ENCODE measurements at regions not wholly inside any gene's neighbourhood (a gene's known extent, or its start where the extent isn't known, plus 50 kb on each side); places are given as distances from the start of the nearest gene placed in this dataset.

- Histone ChIP-seq H3K27me3 (ENCODE audit: insufficient read depth, low read length) (no peaks in the 10 kb centered on the region), H3K4me3 (replicated peaks in 1 of 2; ENCODE audit: low read depth in 1 of 2, low read length in 2 of 2) (no peak overlapping the region), H3K4me1 (ENCODE audit: control insufficient read depth in 1 of 2, insufficient read depth in 2 of 2, low read length in 2 of 2) (peaks cover 0 to 4% of the 10 kb centered on the region in 2 experiments; a peak in 1 of 4 replicates), H4K20me1 (ENCODE audit: insufficient read depth) (no peaks in the 10 kb centered on the region), H3K4me2 (ENCODE audit: low read length) (no peak overlapping the region), H3K36me3 (ENCODE audit: control insufficient read depth in 1 of 2, insufficient read depth in 2 of 2, low read length in 2 of 2) (no peaks in the 10 kb centered on the region), H3K9me3 (ENCODE audit: control insufficient read depth in 1 of 2, insufficient read depth in 1 of 2, low read depth in 1 of 2, low read length in 2 of 2) (no peaks in the 10 kb centered on the region), H2AFZ (ENCODE audit: low read depth, low read length, poor library complexity, severe bottlenecking) (peak overlapping the region; percentile 54), H3K9ac (ENCODE audit: low read length) (no peak overlapping the region), H3K27ac (ENCODE audit: low read depth, low read length) (no peak overlapping the region), H3K79me2 (ENCODE audit: insufficient read depth, low read length) (no peaks in the 10 kb centered on the region), H3K9me2 (ENCODE audit: insufficient read depth) (no peaks in the 10 kb centered on the region)
- intact Hi-C loops (cut with micrococcal nuclease), result no loop called here
- ChIA-PET CTCF (no interaction called here), POLR2A (no interaction called here), RAD21 (ENCODE audit: low non-redundant PET in 1 of 2, low total read pairs in 2 of 2, uncharacterized antibody in 2 of 2, unreplicated experiment in 2 of 2) (no interaction called here)
- TF ChIP-seq CEBPB (IDR thresholded peaks at IDR 0.05; ENCODE audit: low read depth) (no peak), ATF3 (IDR thresholded peaks at IDR 0.05) (no peak), YY1 (IDR thresholded peaks at IDR 0.05; ENCODE audit: extremely low read depth, insufficient replicate concordance, low read depth, low read length) (no peak), ZBTB33 (IDR thresholded peaks at IDR 0.05; ENCODE audit: extremely low read depth, insufficient replicate concordance, low read length) (no peak), EGR1 (IDR thresholded peaks at IDR 0.05; ENCODE audit: low read depth) (no peak), RAD21 (IDR thresholded peaks at IDR 0.05; ENCODE audit: low read depth) (no peak)
- DNase-seq (ENCODE audit: low read depth, low spot score) (no peak), ATAC-seq (no peak)
- no TSS peak for BruUV-seq (replicated peaks)
Measured at GRCh38 chr4:175371091-175371490, 441.0 kb downstream of the GPM6A start.

GRCh38 chr4:175373031-175373430 is 439.0 kb downstream of the GPM6A start:
- Histone ChIP-seq H4K20me1 (ENCODE audit: insufficient read depth) (no peaks in the 10 kb centered on the region), H3K36me3 (ENCODE audit: control insufficient read depth in 1 of 2, insufficient read depth in 2 of 2, low read length in 2 of 2) (no peaks in the 10 kb centered on the region), H2AFZ (ENCODE audit: low read depth, low read length, poor library complexity, severe bottlenecking) (no peak overlapping the region), H3K27ac (ENCODE audit: low read depth, low read length) (no peak overlapping the region), H3K79me2 (ENCODE audit: insufficient read depth, low read length) (no peaks in the 10 kb centered on the region), H3K9ac (ENCODE audit: low read length) (no peak overlapping the region), H3K4me1 (ENCODE audit: control insufficient read depth in 1 of 2, insufficient read depth in 2 of 2, low read length in 2 of 2) (peaks cover 0 to 4% of the 10 kb centered on the region in 2 experiments; a peak in 1 of 4 replicates), H3K4me2 (ENCODE audit: low read length) (no peak overlapping the region), H3K27me3 (ENCODE audit: insufficient read depth, low read length) (no peaks in the 10 kb centered on the region), H3K9me3 (ENCODE audit: control insufficient read depth in 1 of 2, insufficient read depth in 1 of 2, low read depth in 1 of 2, low read length in 2 of 2) (no peaks in the 10 kb centered on the region), H3K4me3 (replicated peaks in 1 of 2; ENCODE audit: low read depth in 1 of 2, low read length in 2 of 2) (no peak overlapping the region), H3K9me2 (ENCODE audit: insufficient read depth) (no peaks in the 10 kb centered on the region)
- RAD21 ChIA-PET (ENCODE audit: low non-redundant PET in 1 of 2, low total read pairs in 2 of 2, uncharacterized antibody in 2 of 2, unreplicated experiment in 2 of 2), result no interaction called here
- TF ChIP-seq ZBTB33 (IDR thresholded peaks at IDR 0.05; ENCODE audit: extremely low read depth, insufficient replicate concordance, low read length), result no peak
- no peak for TF ChIP-seq TCF7L2 (IDR thresholded peaks at IDR 0.05; ENCODE audit: borderline replicate concordance, extremely low read depth, insufficient read depth, insufficient read length)
- TF ChIP-seq ATF3 (IDR thresholded peaks at IDR 0.05), result no peak
- no peak for TF ChIP-seq CEBPB (IDR thresholded peaks at IDR 0.05; ENCODE audit: low read depth)
- no peak for TF ChIP-seq YY1 (IDR thresholded peaks at IDR 0.05; ENCODE audit: extremely low read depth, insufficient replicate concordance, low read depth, low read length)
- no peak for TF ChIP-seq ZFX (IDR thresholded peaks at IDR 0.05)
- TF ChIP-seq RAD21 (IDR thresholded peaks at IDR 0.05; ENCODE audit: low read depth), result no peak
- no peak for TF ChIP-seq POLR2A (IDR thresholded peaks at IDR 0.05; ENCODE audit: borderline replicate concordance, extremely low read depth, insufficient read depth, insufficient read length)
- no peak for TF ChIP-seq JUND (IDR thresholded peaks at IDR 0.05)
- no peak for TF ChIP-seq EZH2 (IDR thresholded peaks at IDR 0.05)
- TF ChIP-seq SIN3A (IDR thresholded peaks at IDR 0.05; ENCODE audit: low read depth), result no peak
- ATAC-seq (no peak), DNase-seq (ENCODE audit: low read depth, low spot score) (no peak)
- no TSS peak for BruUV-seq (replicated peaks)
- intact Hi-C loops (cut with micrococcal nuclease), result no loop called here
- POLR2A ChIA-PET, result no interaction called here
- CTCF ChIA-PET, result no interaction called here
